ENCODE measurements at regions not wholly inside any gene's neighbourhood (a gene's known extent, or its start where the extent isn't known, plus 50 kb on each side); places are given as distances from the start of the nearest gene placed in this dataset.

- no peak for DNase-seq
These were observed 267.8 kb downstream of the RPS24 start for GRCh38 chr10:78301481-78301880.

- DNase-seq: no peak
These were observed 268.5 kb downstream of the RPS24 start for GRCh38 chr10:78301891-78302738.

DNA sequence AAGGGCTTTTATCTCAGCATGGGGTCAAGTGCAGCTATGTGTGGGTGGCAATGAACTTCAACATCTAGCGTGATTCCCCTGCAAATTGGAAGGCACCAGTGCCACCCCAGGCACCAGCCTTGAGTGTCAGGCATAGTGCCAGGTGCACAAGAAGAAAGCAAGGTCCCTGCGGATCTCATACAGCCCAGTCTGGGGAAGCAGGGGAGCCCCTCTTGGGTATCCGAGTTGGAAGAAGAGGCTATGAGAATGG is 269.0 kb downstream of the RPS24 start:
- no peak for DNase-seq

GRCh38 chr10:78302989-78303854 is 269.6 kb downstream of the RPS24 start:
- DNase-seq: peak; percentile 99

DNA sequence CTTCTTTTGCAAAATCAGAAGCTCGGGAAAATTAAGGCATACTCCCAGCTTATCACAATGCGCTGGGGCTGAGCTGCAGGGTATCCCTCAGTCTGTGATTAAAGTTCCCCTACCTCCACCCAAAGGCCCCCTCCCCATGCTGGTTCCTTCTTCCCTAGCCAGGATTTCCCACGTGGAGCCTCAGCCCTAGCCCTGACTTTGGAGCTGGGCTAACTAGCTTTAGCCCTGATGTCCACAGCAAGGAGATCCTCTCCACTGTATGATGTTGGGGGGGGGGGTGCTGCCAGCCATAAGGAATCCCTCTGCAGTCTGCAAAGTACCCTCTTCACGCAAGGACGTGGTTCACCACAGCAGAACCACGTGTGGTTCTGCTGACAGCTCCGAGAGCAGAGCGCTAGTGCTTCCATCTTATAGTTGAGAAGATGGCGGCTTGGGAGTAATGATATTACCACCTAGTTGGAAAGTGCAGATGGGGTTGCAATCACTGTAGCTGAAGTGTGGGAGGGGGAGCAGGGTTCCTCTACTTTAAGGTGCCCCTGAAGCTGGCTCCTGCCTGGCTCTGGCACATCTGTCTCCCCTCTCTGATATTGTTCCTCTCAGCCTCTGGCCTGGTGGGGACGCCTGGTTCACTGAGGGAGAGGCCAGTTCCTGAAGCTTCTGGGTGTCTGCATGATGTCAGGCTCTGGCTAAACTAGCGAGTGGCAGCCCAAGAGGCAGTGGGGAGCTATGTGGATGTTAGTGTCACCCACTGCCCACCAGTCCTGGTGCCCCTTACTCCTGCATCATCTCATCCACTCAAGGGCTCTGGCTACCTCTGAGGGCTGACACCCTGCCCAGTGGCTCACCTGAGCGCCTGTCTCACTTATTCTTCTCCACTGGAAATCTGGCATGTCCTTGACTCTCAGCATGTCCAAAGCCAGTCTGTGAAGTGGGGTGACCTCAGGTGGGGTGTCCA is 270.7 kb downstream of the RPS24 start:
- DNase-seq: no peak

DNA sequence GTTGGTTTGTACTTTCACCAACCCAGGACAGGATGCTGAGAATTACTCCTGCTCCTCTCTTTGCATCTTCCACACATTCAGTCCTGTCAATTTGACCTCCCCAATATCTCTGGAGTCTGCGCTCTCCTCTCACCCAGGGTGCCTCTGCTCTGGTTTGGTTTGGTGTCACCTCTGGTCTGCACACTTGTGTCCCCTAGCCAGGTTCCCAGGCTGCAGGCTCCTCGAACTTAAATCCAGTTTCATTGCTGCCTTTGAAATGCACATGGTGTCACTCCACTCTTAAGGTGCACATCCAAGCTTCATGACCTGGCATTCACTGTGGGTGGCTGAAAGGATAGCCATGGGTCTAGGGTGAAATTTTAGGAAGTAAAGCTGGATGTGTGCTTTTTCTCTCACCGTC is 271.6 kb downstream of the RPS24 start:
- no peak for DNase-seq

DNA sequence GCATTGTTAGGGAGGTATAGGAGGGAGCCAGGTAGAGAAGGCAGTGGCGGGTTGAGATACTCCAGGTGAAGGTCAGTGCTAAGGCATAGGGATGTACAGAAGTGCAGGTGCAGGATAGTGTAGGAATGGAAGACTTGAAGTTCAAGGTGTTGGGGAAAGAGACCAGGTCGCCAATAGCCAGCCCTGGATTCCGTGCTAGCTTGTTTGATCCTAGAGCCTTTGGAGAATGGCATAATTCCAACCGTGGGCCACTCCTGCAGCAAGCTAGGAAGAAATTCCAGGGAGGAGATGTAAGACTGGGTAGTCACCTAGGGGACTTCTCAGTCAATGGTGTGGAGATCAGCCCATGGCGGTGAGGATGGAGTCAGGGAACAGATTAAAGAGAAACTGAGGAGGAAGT is 272.7 kb downstream of the RPS24 start:
- DNase-seq: no peak

DNA sequence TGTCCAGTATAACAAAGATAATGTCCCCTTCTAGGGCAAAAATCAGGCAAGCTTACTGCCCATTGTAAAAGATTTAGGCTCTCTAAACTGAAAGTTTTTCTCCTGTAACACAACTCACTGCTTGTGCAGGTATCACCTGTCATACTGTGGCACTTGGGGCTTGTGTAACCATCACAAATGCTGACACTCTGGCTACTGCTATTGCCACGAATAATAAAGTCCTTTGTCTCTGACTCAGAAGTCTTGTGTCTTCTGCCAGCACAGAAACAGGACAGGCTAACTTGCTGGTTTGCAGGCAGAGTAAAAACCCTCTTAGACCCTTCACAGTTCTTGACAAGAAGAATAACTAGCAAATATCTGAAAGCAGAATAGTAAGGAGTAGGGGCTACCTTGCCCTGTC is 273.9 kb downstream of the RPS24 start:
- DNase-seq: no peak

GRCh38 chr10:78309536-78310237 is 276.0 kb downstream of the RPS24 start:
- no peak for DNase-seq

GRCh38 chr10:78310481-78311080 is 276.9 kb downstream of the RPS24 start:
- DNase-seq: no peak

DNA sequence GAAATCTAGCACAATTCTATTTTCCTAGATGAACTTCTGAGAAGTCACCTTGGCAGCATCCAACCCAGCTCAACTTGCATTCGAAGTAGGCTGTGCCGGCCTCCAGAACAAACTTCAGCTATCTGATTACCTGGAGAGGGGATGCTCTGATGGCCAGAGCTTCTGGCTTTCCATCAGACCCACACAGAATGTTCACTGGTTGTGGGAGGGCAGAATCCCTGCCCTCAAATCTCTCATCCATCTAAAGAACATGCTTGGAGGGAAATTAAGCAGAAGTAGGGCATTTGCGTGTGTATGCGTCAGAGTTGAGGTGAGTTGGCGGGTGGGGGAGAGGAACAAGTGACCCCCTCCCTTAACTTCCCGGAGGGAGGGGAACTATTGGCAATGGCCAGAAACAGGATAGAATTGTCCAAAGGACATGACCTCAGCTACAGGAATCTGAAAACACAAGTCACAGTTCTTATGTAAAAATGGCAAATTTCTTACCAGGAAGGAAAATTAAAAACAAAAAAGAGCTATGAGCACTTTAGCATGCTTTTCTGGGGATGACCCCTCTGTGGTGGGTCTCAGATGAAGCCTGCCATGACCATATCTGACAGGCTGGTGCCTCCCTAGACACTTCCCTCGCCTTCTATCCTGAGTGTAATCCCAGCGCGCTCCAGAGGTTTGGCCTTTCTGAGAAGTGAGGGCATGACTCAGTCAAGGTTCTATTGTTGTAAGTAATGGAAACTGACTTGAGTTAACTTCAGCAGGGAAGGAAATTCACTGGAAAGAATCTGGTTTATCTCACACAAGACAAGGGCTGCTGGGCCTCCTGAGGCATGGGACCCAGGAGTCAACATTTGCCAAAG is 278.8 kb downstream of the RPS24 start:
- peak; percentile 14 for DNase-seq

DNA sequence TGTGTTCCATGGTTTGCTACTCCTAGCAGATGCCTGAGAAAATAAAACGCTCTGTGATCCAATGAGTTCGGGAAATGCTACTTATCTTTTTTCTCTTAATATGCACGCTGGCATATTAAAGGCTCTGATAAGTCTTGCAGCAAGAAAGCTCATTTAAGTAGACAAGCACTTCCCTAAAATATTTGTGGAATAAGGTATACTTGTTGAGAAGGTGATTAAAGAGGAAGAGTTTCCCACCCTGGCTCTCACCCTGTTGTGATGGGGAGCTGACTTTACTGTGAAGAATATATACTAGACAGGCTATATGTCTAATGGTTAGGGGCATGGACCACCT is 279.4 kb downstream of the RPS24 start:
- DNase-seq: no peak

DNA sequence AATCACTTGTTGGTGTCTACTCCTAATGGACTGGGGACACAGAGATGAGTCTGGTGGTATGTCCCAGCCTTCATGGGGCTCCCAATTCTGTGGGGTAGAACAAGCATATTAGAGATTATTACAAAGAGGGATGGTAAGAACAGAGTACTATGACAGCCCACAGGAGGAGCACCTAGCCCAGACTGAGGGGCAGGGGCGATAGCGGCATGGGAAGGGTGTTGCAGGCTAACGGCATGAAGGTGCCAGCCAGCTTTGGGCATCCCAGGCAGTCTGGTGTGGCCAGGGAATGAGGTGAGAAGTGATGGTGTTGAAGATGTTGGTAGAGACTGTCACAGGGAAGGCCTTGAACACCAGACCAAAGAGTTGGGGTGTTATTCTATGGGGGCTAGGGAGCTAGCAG is 280.0 kb downstream of the RPS24 start:
- DNase-seq: no peak

DNA sequence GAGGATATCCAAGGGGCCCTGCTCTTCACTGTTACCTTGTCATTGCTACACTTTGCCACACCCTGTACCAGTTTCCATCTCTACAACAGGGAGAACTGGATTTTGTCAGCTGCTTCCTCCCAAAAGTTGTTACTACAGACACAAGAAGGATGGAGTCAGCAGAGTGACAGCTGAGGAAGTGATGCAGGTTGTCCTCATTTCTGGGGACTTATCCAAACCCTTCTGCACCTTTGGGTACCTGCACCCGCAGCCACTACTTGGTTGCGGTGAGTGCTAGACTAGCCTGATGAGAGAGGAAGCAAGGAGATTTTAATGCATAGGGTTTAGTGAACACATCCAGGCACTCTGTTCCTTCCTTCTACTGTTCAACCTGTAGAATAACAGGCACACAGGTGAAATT is 281.0 kb downstream of the RPS24 start:
- peak; percentile 19 for DNase-seq

DNA sequence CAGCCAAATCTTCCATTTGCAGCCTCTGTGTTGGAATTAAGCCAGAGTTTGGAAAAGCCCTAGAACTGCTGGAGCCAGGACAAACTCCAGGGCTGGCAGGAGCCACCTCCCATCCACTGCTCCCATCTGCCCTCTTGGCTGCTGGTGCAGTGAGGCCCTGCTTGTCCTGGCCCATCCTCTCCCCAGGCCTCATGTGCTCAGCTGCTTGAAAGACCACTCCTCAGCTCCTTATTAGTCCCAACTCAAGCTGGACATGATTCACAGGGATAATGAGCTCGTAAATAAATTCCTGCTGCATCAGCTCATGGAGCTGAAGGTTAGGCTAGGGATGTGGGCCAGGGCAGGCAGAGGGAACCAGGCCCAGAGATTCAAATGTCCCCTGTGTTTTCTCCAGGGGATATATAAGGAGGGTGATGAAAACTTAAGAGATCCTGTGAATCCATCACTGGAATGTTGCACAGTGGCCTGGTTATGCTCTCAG is 282.8 kb downstream of the RPS24 start:
- DNase-seq: peak; percentile 16

DNA sequence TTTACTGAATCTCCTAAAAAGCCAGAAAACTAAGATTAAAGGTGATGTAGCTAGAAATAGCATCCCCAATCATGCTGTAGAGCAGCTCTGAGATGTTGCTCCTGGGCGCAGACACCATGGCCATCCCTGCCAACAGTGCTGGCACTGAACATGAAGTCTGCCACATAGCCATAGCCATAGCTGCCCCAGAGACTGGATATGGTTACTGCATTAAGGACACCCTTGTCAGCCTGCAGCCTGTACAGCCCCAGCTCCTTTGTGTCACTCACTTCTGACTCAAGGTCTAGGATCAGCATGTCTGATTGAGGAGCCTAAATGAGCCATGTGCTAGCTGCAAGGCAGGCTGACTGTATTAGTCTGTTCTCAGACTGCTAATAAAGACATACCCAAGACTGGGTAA is 284.6 kb downstream of the RPS24 start:
- peak; percentile 19 for DNase-seq

- no peak for DNase-seq
These were observed 285.7 kb downstream of the RPS24 start for GRCh38 chr10:78319371-78319770.

DNA sequence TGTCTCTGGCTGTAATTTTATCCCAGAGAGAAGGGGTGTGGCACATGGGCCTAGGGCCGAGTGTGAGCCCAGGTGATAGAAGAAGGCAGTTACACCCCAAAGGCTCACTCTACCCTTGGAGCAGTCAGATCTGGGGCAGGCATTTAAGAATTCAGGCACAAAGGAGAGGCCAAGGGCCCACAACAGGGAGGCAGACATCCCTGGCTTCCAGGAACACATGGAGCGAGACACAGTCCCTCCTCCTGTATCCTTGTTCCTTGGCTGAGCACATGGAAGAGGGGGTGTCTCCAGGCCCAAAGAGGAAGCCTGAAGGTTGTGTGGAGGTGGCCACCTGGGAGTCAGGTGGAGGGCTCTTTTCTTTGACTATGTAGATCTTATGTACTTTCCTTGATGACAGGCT is 286.2 kb downstream of the RPS24 start:
- DNase-seq: no peak

DNA sequence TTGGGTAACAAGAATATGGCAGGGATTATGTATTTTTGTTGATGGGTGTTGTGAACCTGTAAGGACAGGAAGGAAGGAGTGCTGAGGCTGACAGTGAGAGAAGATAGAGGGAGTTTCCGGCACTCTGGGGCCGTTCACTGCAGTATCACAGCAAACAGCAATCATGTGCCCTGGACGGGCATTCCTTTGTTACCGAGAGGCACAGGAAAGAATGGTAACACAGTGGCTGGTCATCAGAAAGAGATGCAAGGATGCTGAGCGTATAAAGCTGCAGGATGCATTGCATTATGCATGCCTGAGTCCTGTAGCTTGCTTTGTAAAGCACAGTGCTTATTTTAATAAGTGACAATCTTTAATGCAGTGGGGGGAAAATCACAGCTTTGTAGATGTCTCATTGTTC is 286.8 kb downstream of the RPS24 start:
- DNase-seq: no peak

DNA sequence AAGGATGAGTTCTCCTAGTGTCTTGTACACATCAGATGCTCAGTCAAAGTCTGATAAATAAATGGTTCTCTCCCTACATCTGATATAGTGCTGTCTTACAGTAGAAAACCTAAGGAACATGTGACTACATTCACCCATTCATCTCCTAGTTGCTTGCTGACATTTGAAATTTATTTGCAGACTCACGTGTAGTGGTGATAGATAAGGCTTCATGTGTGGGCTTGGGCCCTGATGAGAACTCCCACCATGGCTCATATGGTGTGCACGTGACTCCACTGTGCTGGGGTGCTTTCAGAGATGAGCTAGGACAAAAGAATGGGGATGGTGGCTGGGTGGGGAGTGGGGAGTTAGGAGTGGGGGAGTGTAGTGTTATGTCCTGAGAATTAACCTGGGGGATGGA is 287.3 kb downstream of the RPS24 start:
- DNase-seq: no peak

GRCh38 chr10:78321500-78321899 is 287.8 kb downstream of the RPS24 start:
- DNase-seq: no peak
